ENCODE measurements at regions not wholly inside any gene's neighbourhood (a gene's known extent, or its start where the extent isn't known, plus 50 kb on each side); places are given as distances from the start of the nearest gene placed in this dataset.
"Not testable (repeated sequence)": the region's sequence is repeated elsewhere in the genome, so short reads cannot be mapped to it uniquely, and the experiment has no call there.

DNA sequence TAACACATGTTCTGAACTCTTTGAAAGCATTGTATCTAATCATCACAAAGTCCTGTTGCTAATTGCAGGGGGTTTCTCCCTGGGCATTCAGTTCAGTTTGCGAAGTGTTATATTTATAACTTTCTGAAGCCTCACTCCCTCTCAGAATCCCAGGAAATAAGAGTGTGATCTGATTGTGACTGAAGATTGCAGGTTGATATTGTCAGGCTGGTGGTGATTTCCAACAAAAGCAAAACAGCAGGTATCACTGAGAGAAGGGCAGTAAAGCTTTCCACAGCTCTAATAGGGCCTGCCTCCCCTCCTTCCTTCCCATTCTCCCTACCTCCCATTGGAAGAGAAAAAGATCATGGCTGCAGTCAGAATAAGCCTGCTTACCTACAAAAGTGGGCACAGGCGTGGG lies 466.7 kb upstream of the FSHR start:
- H3K4me3 ChIP-seq: no peak overlapping the region
- no peaks in the 10 kb centered on the region for H3K36me3 ChIP-seq (ENCODE audit: low read depth)
- intact Hi-C loops (cut with DNase I, micrococcal nuclease): no loop called here
- ATAC-seq (no peak), DNase-seq (no peak)
- TF ChIP-seq CTCF (IDR thresholded peaks at IDR 0.05): no peak
- no peaks in the 10 kb centered on the region for H3K4me1 ChIP-seq (ENCODE audit: low read depth)
- no peaks in the 10 kb centered on the region for H3K9me3 ChIP-seq

- Histone ChIP-seq H3K4me3 (no peak overlapping the region), H3K36me3 (ENCODE audit: low read depth) (no peaks in the 10 kb centered on the region), H3K4me1 (ENCODE audit: low read depth) (no peaks in the 10 kb centered on the region), H3K9me3 (no peaks in the 10 kb centered on the region)
- no peak for TF ChIP-seq CTCF (IDR thresholded peaks at IDR 0.05)
- DNase-seq (no peak), ATAC-seq (no peak)
- intact Hi-C loops (cut with DNase I, micrococcal nuclease): no loop called here
Observed at GRCh38 chr2:49619804-49620203, 465.5 kb upstream of the FSHR start.

- ATAC-seq (no peak), DNase-seq (no peak)
- no peak for TF ChIP-seq CTCF (IDR thresholded peaks at IDR 0.05)
- Histone ChIP-seq H3K4me1 (ENCODE audit: low read depth) (no peaks in the 10 kb centered on the region), H3K9me3 (no peaks in the 10 kb centered on the region), H3K4me3 (no peak overlapping the region), H3K36me3 (ENCODE audit: low read depth) (no peaks in the 10 kb centered on the region)
- intact Hi-C loops (cut with DNase I, micrococcal nuclease): no loop called here
Observed at GRCh38 chr2:49618491-49618890, 464.2 kb upstream of the FSHR start.

DNA sequence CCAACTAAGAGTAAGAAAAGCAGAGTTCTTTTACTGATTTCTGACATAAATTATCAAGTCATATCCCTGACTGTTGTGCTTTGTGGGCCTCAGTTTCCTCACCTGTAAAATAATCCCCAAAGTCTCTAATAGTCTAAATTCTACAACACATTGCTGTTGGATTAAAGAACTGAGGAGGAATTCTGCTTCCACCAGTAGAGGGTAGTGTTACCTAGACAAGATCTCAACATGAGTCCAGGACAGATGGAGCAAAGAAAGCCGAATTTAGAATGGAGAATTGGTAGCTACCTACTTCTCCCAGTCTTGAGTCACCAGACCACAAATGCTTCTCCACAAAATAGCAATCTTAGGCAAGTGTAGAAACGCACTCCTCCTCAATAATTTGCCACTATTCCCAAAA lies 462.5 kb upstream of the FSHR start:
- H3K36me3 ChIP-seq (ENCODE audit: low read depth): no peaks in the 10 kb centered on the region
- no peaks in the 10 kb centered on the region for H3K4me1 ChIP-seq (ENCODE audit: low read depth)
- TF ChIP-seq CTCF (IDR thresholded peaks at IDR 0.05): no peak
- ATAC-seq (no peak), DNase-seq (no peak)
- H3K4me3 ChIP-seq: no peak overlapping the region
- intact Hi-C loops (cut with DNase I, micrococcal nuclease): no loop called here
- no peaks in the 10 kb centered on the region for H3K9me3 ChIP-seq

DNA sequence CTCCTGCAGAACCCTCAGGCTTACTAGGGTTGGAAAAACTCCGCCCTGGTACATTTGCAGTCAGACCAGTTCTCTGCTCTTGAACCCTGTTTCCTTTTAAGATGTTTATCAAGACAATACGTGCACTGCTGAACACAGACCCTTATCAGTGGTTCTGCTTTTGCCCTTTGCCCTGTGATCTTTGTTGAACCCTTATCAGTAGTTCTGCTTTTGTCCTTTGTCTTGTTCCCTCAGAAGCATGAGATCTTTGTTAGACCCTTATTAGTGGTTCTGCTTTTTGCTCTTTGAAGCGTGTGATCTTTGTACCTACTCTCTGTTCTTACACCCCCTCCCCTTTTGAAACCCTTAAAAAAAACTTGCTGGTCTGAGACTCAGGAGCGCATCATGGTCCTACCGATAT lies 457.5 kb upstream of the FSHR start:
- not testable (repeated sequence) for DNase-seq; ATAC-seq; H3K36me3 ChIP-seq (ENCODE audit: low read depth)

GRCh38 chr2:49600524-49600923 lies 446.2 kb upstream of the FSHR start:
- no peak for ATAC-seq
- Histone ChIP-seq H3K9me3 (no peaks in the 10 kb centered on the region), H3K4me1 (ENCODE audit: low read depth) (no peaks in the 10 kb centered on the region), H3K36me3 (ENCODE audit: low read depth) (no peaks in the 10 kb centered on the region), H3K4me3 (no peak overlapping the region)
- DNase-seq: no peak
- intact Hi-C loops (cut with DNase I, micrococcal nuclease): no loop called here
- no peak for TF ChIP-seq CTCF (IDR thresholded peaks at IDR 0.05)

More for the DNA sequence above, 457.5 kb upstream of the FSHR start:
- intact Hi-C loops (cut with DNase I, micrococcal nuclease); H3K4me3 ChIP-seq; H3K9me3 ChIP-seq; H3K4me1 ChIP-seq (ENCODE audit: low read depth): not testable (repeated sequence)

Measured in mucosa of descending colon (tissue), 3 donors.